Caki2 (cell line): ENCODE measurements at regions not wholly inside any gene's neighbourhood (a gene's known extent, or its start where the extent isn't known, plus 50 kb on each side); places are given as distances from the start of the nearest gene placed in this dataset.

Experiments
- DNase-seq: peaks from one replicate; pipeline ENCODE4 v3.0.0-alpha.2; 2015; ENCODE audit warnings: low read depth
- in situ Hi-C: cut with HindIII; loops from 2 replicates; pipeline ENCODE4 v1.10.0; 2016; ENCODE audit warnings: low sequenced_read_pairs, low pct_unique_long_range_greater_than_20kb, mixed read lengths

DNA sequence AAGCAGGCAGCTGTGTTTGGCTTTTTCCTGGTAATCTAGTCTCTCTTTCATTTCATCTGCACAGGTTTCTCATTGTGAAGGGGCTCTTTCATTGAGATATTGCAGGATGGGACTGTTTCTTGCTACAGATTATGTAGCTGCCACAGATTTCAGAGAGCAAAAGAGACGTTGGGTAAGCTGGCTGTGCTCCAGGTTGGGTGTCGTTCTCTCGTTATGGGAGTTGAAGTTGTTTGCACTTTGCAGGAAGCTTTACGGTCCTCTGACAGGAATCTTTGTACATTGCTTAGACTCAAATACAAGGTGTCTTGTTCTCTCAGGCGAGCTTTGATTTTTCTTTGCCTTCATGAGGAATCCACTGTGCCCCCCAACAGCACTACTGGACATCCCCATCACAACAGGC lies 72.4 kb downstream of the RBMY1D start:
- no peak for DNase-seq
- in situ Hi-C loops: no loop called here

DNA sequence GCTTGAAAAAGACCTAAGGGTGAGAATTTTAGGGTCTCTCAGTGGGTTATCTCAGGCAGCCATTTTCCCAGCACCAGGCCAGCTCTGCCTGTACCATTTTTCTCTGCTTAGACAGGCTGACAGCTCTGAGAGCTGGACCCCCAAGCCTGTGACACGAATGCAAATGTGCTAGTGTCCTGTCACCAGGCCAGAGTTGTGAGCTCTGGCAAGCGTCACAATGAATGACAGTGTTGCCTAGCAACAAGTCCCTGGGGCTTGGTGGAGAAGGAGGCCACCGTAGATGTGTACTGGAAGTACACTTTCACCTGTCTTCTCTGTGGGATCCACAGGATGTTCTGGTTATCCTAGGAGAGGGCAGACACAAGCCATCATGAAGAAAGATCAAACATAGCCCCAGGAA lies 66.7 kb downstream of the RBMY1D start:
- in situ Hi-C loops: no loop called here
- no peak for DNase-seq
